HG03439 (cell line): ENCODE measurements at regions not wholly inside any gene's neighbourhood (a gene's known extent, or its start where the extent isn't known, plus 50 kb on each side); places are given as distances from the start of the nearest gene placed in this dataset.

Source experiments
- ATAC-seq: cut with Tn5 transposase; IDR thresholded peaks from one replicate; pipeline ENCODE4 v1.9.1; 2021; ENCODE audit warnings: mild to moderate bottlenecking, moderate library complexity; ENCODE audit not compliant: unreplicated experiment

- no peak for ATAC-seq
These were observed 105.1 kb downstream of the TRMT11 start for GRCh38 chr6:126091466-126091865.

- no peak for ATAC-seq
These were observed 106.8 kb downstream of the TRMT11 start for GRCh38 chr6:126093108-126093507.

DNA sequence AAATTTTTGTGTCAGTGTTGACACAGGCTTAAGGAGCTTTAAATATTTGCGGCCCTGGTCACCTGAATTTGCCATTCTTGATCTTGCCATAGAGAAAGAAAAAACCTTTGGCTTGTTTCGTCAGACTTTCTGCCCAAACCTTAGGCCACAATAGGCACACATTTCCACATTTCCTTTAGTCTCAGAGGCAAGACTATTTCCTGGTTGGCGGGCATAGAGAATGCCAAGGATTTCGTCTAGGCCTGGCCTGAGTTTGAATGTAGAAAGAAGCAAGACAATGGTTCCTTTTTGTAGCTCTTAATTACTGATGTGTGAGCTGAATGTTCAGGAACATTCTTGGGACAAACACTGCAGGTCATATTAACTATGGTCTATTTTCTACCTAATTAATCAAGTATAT, 108.1 kb downstream of the TRMT11 start:
- ATAC-seq, result no peak

GRCh38 chr6:126100386-126100785, 114.0 kb downstream of the TRMT11 start:
- ATAC-seq, result no peak

DNA sequence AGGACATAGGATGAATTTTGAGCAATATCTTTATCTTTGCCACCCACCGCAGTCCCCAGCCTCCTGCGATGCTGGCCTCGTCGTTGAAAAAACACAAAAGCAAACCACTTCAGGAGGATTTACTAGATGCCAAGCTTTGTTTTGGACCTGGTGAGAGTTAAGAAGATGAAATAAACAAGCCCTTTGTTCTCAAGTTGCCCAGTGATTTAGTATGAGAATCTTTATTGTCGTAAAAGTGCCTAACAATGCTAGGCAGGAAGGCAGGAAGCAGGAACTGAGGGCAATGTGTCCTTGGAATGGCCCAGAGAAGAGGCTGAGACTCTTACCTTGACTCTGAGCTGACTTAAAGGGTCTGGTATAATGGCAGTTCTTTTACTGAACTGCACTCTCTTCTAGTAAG, 116.0 kb downstream of the TRMT11 start:
- no peak for ATAC-seq

DNA sequence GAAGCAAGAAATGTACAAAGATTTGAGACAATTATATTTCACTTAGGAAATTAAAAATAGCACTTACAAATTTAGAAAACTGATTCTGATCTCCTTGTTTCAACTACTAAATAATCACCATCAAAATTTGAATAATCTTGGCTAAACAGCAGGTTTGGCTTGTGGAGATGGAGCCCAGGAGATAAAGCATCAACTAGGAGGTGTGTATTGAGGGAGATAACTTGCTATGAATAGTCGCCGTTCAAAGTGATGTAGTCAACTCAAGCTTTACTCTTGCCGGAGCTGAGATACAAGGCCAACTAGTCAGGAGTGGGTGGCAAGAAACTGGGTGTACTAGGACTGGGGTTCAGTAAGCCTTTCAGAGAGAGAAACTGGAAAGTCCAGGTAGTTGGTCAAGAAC, 117.7 kb downstream of the TRMT11 start:
- no peak for ATAC-seq

- ATAC-seq, result no peak
These were observed 121.3 kb downstream of the TRMT11 start for GRCh38 chr6:126107475-126108166.

DNA sequence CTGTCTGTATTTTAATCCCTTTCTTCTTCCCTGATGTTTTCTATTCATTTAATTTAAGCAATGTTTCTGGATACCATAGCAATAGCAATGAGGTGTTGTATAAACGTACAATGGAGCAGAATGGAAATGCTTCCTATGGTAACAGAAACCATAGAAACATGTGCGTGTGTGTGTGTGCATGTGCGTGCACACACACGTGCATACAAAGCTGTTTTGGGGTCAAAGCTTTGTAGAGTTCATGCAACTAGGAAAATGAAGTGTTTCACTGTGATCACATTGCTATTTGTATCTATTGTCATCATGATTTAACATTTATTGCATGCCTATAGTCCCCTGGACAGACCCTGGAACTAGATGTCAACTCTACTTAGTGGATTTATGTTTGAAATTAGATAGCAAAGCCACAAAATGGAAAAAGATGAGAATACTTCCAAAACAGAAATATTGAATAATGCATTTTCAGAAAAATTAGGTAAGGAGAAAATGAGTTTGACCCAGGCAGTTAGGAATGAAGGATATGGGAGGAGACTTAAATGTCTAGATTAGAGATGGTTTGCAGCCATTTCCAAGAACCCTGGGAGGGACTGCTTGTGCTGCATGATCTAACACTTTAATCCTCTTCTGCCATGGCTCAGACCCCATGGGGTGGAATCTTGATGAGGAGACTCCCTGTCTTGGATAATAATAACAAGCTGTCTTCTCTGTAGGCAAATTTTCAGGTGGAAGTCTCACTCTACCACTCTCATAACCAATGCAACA, 124.4 kb downstream of the TRMT11 start:
- no peak for ATAC-seq

GRCh38 chr6:126111327-126111726, 125.0 kb downstream of the TRMT11 start:
- ATAC-seq, result no peak

DNA sequence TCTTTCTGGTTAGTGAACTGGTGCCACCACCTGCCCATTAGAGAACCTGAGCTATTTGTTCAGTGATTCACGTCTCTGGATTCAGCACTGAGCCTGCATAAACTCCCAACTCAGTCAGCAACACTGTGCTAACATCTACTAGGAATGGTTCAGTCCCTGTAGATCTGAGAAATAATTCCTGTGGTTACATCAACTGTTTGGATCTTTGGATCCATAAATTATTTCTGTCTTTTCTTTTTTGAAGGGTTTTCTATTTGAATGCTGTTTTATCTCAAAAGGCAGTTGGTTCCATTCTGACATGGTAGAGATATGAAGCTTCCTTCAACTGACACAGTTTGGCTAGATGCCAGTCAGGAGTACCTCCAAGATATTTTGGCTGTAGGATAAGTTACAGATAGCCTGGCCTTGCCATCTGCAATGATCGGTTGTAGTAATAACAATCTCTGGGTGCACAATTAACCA, 125.9 kb downstream of the TRMT11 start:
- ATAC-seq, result no peak

DNA sequence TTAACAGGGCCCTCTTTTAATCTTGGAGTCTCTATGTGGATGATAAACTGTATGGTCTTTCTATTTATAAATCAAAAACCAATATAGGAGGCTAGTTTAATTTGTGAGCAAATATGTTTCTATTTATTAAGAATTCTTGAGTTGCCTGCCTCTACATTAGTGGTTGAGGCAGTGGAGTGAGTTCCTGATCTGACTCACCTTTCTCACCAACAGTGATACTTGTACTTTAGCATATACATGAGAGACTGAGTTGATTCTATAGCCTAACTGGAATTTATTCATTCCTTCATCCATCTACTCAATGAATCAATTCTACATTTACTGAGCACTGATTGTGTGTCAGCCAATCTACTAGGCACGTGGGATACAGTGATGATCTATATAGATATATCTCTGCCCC, 126.9 kb downstream of the TRMT11 start:
- no peak for ATAC-seq

DNA sequence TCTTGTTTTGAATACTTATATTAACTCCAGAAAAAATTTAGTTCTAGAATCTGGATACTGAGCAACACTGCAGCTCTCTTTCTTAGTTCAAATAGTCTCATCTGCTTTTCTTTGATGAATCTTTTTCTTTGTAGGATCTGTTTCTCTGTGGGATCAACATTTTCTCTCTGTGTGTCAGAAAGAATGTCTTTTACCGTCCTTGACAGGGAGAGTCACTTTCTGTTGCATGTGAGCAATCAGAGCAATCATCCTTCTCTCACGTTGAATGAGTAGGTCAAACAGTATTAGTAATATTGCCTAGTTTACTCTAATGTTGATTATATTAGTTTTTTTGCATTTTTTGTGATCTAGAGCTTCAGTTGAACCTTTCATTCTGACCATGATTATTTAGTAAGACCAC, 130.9 kb downstream of the TRMT11 start:
- no peak for ATAC-seq

- no peak for ATAC-seq
These were observed 131.9 kb downstream of the TRMT11 start for GRCh38 chr6:126118058-126118755.

DNA sequence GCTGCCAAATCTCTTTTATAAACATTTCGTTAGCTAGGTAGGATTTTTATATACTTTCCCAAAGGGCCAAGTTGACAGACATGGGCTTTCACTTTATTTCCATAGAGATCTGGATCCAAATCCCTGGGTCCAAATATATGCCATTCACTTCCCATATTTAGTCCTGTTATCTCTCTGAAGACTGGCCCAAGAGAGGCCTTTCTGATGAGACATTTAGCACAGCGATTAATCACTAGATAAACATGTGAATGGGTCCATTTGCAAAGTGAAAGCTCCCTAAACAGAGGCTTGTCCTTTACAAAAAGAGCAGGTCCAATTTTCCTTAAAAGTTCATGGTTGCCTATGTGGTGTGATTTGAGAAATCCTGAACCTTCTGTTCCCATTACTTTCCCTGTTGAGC, 132.6 kb downstream of the TRMT11 start:
- no peak for ATAC-seq

- no peak for ATAC-seq
These were observed 136.9 kb downstream of the TRMT11 start for GRCh38 chr6:126123226-126123625.

DNA sequence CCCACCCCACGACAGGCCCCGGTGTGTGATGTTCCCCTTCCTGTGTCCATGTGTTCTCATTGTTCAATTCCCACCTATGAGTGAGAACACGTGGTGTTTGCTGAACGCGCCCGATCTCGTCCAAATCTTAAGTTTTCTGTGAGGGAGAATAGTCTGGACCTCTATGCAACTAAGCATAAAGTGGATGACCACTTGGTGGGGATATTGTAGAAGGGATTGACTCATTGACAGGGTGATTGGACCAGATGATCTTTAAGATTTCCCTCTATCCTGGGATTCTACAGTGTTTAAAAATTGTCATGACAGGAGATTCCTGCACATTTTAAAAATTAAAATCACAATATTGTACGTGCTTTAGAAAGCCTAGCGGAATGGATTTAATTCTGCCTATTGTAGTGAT, 141.3 kb downstream of the TRMT11 start:
- no peak for ATAC-seq

GRCh38 chr6:126131246-126131645, 144.9 kb downstream of the TRMT11 start:
- no peak for ATAC-seq

DNA sequence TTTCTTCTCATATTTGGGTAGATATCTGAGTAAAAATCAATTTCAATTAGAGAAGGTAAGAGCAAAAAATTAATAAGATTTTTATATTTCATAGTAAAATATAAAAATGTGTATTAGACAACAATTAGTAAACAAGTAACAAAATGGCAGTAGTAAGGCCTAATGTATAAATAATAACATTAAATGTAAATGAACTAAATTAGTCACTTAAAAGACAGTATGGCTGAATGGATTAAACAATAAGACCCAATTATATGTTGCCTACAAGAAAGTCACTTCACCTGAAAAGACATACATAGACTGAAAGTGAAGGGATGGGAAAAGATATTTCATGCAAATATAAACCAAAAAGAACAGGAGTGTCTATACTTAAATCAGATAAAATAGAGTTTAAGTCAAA, 147.6 kb downstream of the TRMT11 start:
- no peak for ATAC-seq

- no peak for ATAC-seq
These were observed 148.2 kb downstream of the TRMT11 start for GRCh38 chr6:126134491-126134890.

- ATAC-seq, result no peak
These were observed 153.7 kb downstream of the TRMT11 start for GRCh38 chr6:126140015-126140414.

GRCh38 chr6:126143761-126144251, 157.5 kb downstream of the TRMT11 start:
- no peak for ATAC-seq

DNA sequence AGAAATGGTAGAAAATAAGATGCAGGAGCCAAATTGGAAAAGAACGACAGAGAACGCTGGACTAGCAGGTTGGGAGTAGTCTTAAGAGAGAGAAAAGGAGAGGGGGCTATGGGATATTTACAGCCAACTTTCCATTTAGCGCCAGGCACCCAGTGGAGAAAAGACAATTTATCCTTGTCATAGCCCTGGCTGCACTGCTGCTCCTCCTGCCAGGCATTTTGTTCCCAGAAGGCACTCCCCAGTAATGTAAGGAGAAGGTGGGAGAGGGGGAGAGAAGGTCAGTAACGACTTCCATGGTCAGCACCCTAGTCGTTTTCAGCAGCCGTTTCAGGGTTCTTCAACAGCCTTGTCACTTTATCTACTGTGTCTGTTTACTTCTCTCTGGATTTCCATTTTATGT, 159.0 kb downstream of the TRMT11 start:
- no peak for ATAC-seq
